ENCODE measurements at regions not wholly inside any gene's neighbourhood (a gene's known extent, or its start where the extent isn't known, plus 50 kb on each side); places are given as distances from the start of the nearest gene placed in this dataset.
A peak's percentile ranks its signal among the peaks of the same experiment; 100 is the strongest.

- no peak for DNase-seq (ENCODE audit: low spot score)
- TF ChIP-seq CTCF (conservative IDR thresholded peaks at IDR 0.05; ENCODE audit: low read depth) = no peak
- H3K27ac ChIP-seq = no peak overlapping the region
- ChIA-PET CTCF (no interaction called here), POLR2A (ENCODE audit: low non-redundant PET) (no interaction called here)
Observed at GRCh38 chr5:30100929-30101328, 1092.6 kb upstream of the CDH6 start.

GRCh38 chr5:30100148-30100713 is 1093.3 kb upstream of the CDH6 start:
- no peak for TF ChIP-seq CTCF (conservative IDR thresholded peaks at IDR 0.05; ENCODE audit: low read depth)
- POLR2A ChIA-PET (ENCODE audit: low non-redundant PET) = no interaction called here
- H3K27ac ChIP-seq = no peak overlapping the region
- no peak for DNase-seq (ENCODE audit: low spot score)
- CTCF ChIA-PET = no interaction called here

- peak; percentile 62 for DNase-seq (ENCODE audit: low spot score)
Observed at GRCh38 chr5:30099634-30100033, 1093.9 kb upstream of the CDH6 start.

GRCh38 chr5:30098940-30099339 is 1094.5 kb upstream of the CDH6 start:
- DNase-seq (ENCODE audit: low spot score) = no peak
- ChIA-PET CTCF (interaction anchor here (0.7 kb wide), 1 partner anchor 58 kb away, joined by 3 read pairs; no protein-coding TSS in a partner anchor), POLR2A (ENCODE audit: low non-redundant PET) (no interaction called here)
- TF ChIP-seq CTCF (conservative IDR thresholded peaks at IDR 0.05; ENCODE audit: low read depth) = no peak
- H3K27ac ChIP-seq = no peak overlapping the region

More at GRCh38 chr5:30099634-30100033, 1093.9 kb upstream of the CDH6 start:
- TF ChIP-seq CTCF (conservative IDR thresholded peaks at IDR 0.05; ENCODE audit: low read depth) = no peak
- H3K27ac ChIP-seq = no peak overlapping the region
- POLR2A ChIA-PET (ENCODE audit: low non-redundant PET) = no interaction called here
- CTCF ChIA-PET = interaction anchor here (0.7 kb wide), 1 partner anchor 57 kb away, joined by 3 read pairs; no protein-coding TSS in a partner anchor

- H3K27ac ChIP-seq = no peak overlapping the region
- no peak for DNase-seq (ENCODE audit: low spot score)
- TF ChIP-seq CTCF (conservative IDR thresholded peaks at IDR 0.05; ENCODE audit: low read depth) = no peak
- ChIA-PET CTCF (interaction anchor here (0.6 kb wide), 1 partner anchor 30 kb away, joined by 3 read pairs; no protein-coding TSS in a partner anchor), POLR2A (ENCODE audit: low non-redundant PET) (no interaction called here)
Observed at GRCh38 chr5:30092548-30092947, 1100.9 kb upstream of the CDH6 start.

GRCh38 chr5:30069441-30070263 is 1123.8 kb upstream of the CDH6 start:
- TF ChIP-seq CTCF (conservative IDR thresholded peaks at IDR 0.05; ENCODE audit: low read depth) = no peak

More at GRCh38 chr5:30069441-30070263, 1123.8 kb upstream of the CDH6 start:
- POLR2A ChIA-PET (ENCODE audit: low non-redundant PET) = no interaction called here
- CTCF ChIA-PET = no interaction called here
- no peak for DNase-seq (ENCODE audit: low spot score)
- no peak overlapping the region for H3K27ac ChIP-seq
